Trophoblast cell (in vitro differentiated cells and primary cell): ENCODE measurements at regions not wholly inside any gene's neighbourhood (a gene's known extent, or its start where the extent isn't known, plus 50 kb on each side); places are given as distances from the start of the nearest gene placed in this dataset.

Experiments used
- DNase-seq, 2 donors: peaks; one replicate each; pipeline ENCODE4 v3.0.0-alpha.2; 2016
- H2AFZ ChIP-seq: 2 replicates; pipeline ENCODE4 v1.6.1; 2013; ENCODE audit warnings: low read length, moderate library complexity, mild to moderate bottlenecking; ENCODE audit not compliant: insufficient read depth, poor library complexity
- H2AK5ac ChIP-seq: 2 replicates; pipeline ENCODE4 v1.6.1; 2013; ENCODE audit warnings: mild to moderate bottlenecking, low read length
- H2BK120ac ChIP-seq: 2 replicates; pipeline ENCODE4 v1.6.1; 2013; ENCODE audit warnings: low read length, mild to moderate bottlenecking, moderate library complexity; ENCODE audit not compliant: insufficient read depth, poor library complexity
- H2BK12ac ChIP-seq: 2 replicates; pipeline ENCODE4 v1.6.1; 2013; ENCODE audit warnings: mild to moderate bottlenecking, low read length, moderate library complexity
- H2BK5ac ChIP-seq: 2 replicates; pipeline ENCODE4 v1.6.1; 2013; ENCODE audit warnings: low read length, low read depth, moderate library complexity, mild to moderate bottlenecking; ENCODE audit not compliant: poor library complexity
- H3K14ac ChIP-seq: 2 replicates; pipeline ENCODE4 v1.6.1; 2013; ENCODE audit warnings: mild to moderate bottlenecking, low read length
- H3K18ac ChIP-seq: 2 replicates; pipeline ENCODE4 v1.6.1; 2013; ENCODE audit warnings: mild to moderate bottlenecking, low read length
- H3K23ac ChIP-seq: 2 replicates; pipeline ENCODE4 v1.6.1; 2013; ENCODE audit warnings: low read length
- H3K27ac ChIP-seq: 2 replicates; pipeline ENCODE4 v1.5.1; 2013; ENCODE audit warnings: low read depth, mild to moderate bottlenecking, inconsistent platforms, low read length, moderate library complexity
- H3K27me3 ChIP-seq: 2 replicates; pipeline ENCODE4 v1.6.1; 2013; ENCODE audit warnings: inconsistent platforms, mild to moderate bottlenecking, low read length, moderate library complexity; ENCODE audit not compliant: insufficient read depth
- H3K36me3 ChIP-seq, 2 experiments: 1 replicate in 1 of 2; 2 replicates in 1 of 2; pipeline ENCODE4 v1.6.1; 2013; ENCODE audit warnings: low read length in 2 of 2, mild to moderate bottlenecking in 2 of 2, moderate library complexity in 1 of 2; ENCODE audit not compliant: insufficient read depth in 2 of 2, control insufficient read depth in 1 of 2
- H3K4ac ChIP-seq: 2 replicates; pipeline ENCODE4 v1.6.1; 2013; ENCODE audit warnings: low read depth, mild to moderate bottlenecking, low read length, moderate library complexity
- H3K4me1 ChIP-seq, 2 experiments: 1 replicate in 1 of 2; 2 replicates in 1 of 2; pipeline ENCODE4 v1.6.1; 2013; ENCODE audit warnings: low read length in 2 of 2, mild to moderate bottlenecking in 2 of 2, moderate library complexity in 1 of 2; ENCODE audit not compliant: insufficient read depth in 2 of 2, control insufficient read depth in 1 of 2
- H3K4me2 ChIP-seq: 2 replicates; pipeline ENCODE4 v1.6.1; 2013; ENCODE audit warnings: inconsistent platforms, mild to moderate bottlenecking, low read length, moderate library complexity
- H3K4me3 ChIP-seq: 2 replicates; pipeline ENCODE4 v1.5.1; 2013; ENCODE audit warnings: mild to moderate bottlenecking, low read depth, low read length, inconsistent platforms
- H3K79me1 ChIP-seq: one replicate; pipeline ENCODE4 v1.6.1; 2013; ENCODE audit warnings: low read length
- H3K79me2 ChIP-seq: 2 replicates; pipeline ENCODE4 v1.6.1; 2013; ENCODE audit warnings: low read length, mild to moderate bottlenecking; ENCODE audit not compliant: control insufficient read depth, insufficient read depth, poor library complexity
- H3K9ac ChIP-seq: 2 replicates; pipeline ENCODE4 v1.6.1; 2013; ENCODE audit warnings: mild to moderate bottlenecking, low read length
- H3K9me3 ChIP-seq: 2 replicates; pipeline ENCODE4 v1.6.1; 2013; ENCODE audit warnings: low read depth, mild to moderate bottlenecking, control low read depth, inconsistent platforms, low read length; ENCODE audit not compliant: insufficient read depth
- H4K12ac ChIP-seq: 2 replicates; pipeline ENCODE4 v1.6.1; 2013; ENCODE audit warnings: low read depth, mild to moderate bottlenecking, low read length, moderate library complexity
- H4K8ac ChIP-seq: 2 replicates; pipeline ENCODE4 v1.6.1; 2013; ENCODE audit warnings: low read depth, mild to moderate bottlenecking, low read length, moderate library complexity
- H4K91ac ChIP-seq: one replicate; pipeline ENCODE4 v1.6.1; 2013; ENCODE audit warnings: low read depth, mild to moderate bottlenecking, low read length, moderate library complexity
- WGBS: extraction: QIAGEN DNeasy Blood & Tissue Kit; methylation state at CpG from one replicate; pipeline ENCODE4 v1.1.7; 2013; ENCODE audit warnings: missing lambda C conversion rate; ENCODE audit not compliant: insufficient read length, insufficient coverage; ENCODE audit errors: extremely low coverage; 5-methylcytosine and 5-hydroxymethylcytosine counted together

- H2BK120ac ChIP-seq: no peak overlapping the region
- no CpG with 5 or more reads among the region's 5 CpGs for WGBS
- H2BK5ac ChIP-seq: no peak overlapping the region
- no peak overlapping the region for H3K4me3 ChIP-seq
- no peak overlapping the region for H3K18ac ChIP-seq
- H4K12ac ChIP-seq: no peak overlapping the region
- H4K8ac ChIP-seq: no peak overlapping the region
- H3K79me1 ChIP-seq: no peaks in the 10 kb centered on the region
- H3K79me2 ChIP-seq: no peaks in the 10 kb centered on the region
- no peaks in the 10 kb centered on the region for H3K36me3 ChIP-seq
- no peak overlapping the region for H2AFZ ChIP-seq
- no peak overlapping the region for H2BK12ac ChIP-seq
- H3K23ac ChIP-seq: no peak overlapping the region
- no peaks in the 10 kb centered on the region for H3K4me1 ChIP-seq
- DNase-seq: no peak
- no peak overlapping the region for H3K4me2 ChIP-seq
- H3K14ac ChIP-seq: no peak overlapping the region
- H3K9ac ChIP-seq: no peak overlapping the region
- H2AK5ac ChIP-seq: no peak overlapping the region
- H4K91ac ChIP-seq: no peak overlapping the region
- no peak overlapping the region for H3K4ac ChIP-seq
- H3K9me3 ChIP-seq: no peaks in the 10 kb centered on the region
- no peaks in the 10 kb centered on the region for H3K27me3 ChIP-seq
- no peak overlapping the region for H3K27ac ChIP-seq
Measured at GRCh38 chr4:187724456-187724855, 271.1 kb upstream of the ZFP42 start.

DNA sequence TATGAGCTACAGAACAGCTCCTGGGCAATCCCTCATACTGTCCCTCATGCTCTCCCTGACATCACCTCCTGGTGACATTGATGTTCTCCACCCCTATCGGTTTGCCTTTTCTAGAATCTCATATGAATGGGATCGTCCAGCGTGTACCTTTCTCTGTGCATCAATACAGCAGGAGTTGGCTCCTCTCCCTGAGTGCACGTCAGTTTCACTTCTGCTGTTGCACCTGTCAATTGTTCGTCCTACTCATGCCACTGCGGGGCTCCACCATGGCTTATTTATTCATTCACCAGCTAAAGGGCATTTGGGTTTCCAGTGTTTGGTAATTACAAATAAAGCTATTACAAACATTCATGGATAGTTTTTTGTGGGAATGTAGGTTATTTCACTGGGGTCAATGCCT lies 269.1 kb upstream of the ZFP42 start:
- Histone ChIP-seq H2BK5ac (no peak overlapping the region), H3K4ac (no peak overlapping the region), H3K4me1 (no peaks in the 10 kb centered on the region), H3K27ac (no peak overlapping the region), H2AFZ (no peak overlapping the region), H3K27me3 (no peaks in the 10 kb centered on the region), H3K36me3 (no peaks in the 10 kb centered on the region), H3K4me2 (no peak overlapping the region), H3K4me3 (no peak overlapping the region), H4K91ac (no peak overlapping the region), H4K12ac (no peak overlapping the region), H3K9me3 (no peaks in the 10 kb centered on the region), H3K9ac (no peak overlapping the region), H3K23ac (no peak overlapping the region), H2BK120ac (no peak overlapping the region), H3K79me2 (no peaks in the 10 kb centered on the region), H2AK5ac (no peak overlapping the region), H4K8ac (no peak overlapping the region), H3K79me1 (no peaks in the 10 kb centered on the region), H3K14ac (no peak overlapping the region), H3K18ac (no peak overlapping the region), H2BK12ac (no peak overlapping the region)
- DNase-seq: no peak
- WGBS: no CpG with 5 or more reads among the region's 6 CpGs

- H3K4me1 ChIP-seq: no peaks in the 10 kb centered on the region
- H3K27me3 ChIP-seq: no peaks in the 10 kb centered on the region
- H2BK5ac ChIP-seq: no peak overlapping the region
- H3K9ac ChIP-seq: no peak overlapping the region
- H3K23ac ChIP-seq: no peak overlapping the region
- H3K79me1 ChIP-seq: no peaks in the 10 kb centered on the region
- no peak overlapping the region for H3K4ac ChIP-seq
- H3K79me2 ChIP-seq: no peaks in the 10 kb centered on the region
- no CpG with 5 or more reads among the region's 3 CpGs for WGBS
- no peak overlapping the region for H3K14ac ChIP-seq
- DNase-seq: no peak
- H4K12ac ChIP-seq: no peak overlapping the region
- no peak overlapping the region for H4K8ac ChIP-seq
- H3K9me3 ChIP-seq: no peaks in the 10 kb centered on the region
- no peaks in the 10 kb centered on the region for H3K36me3 ChIP-seq
- H2AFZ ChIP-seq: no peak overlapping the region
- H3K27ac ChIP-seq: no peak overlapping the region
- H2AK5ac ChIP-seq: no peak overlapping the region
- no peak overlapping the region for H2BK12ac ChIP-seq
- no peak overlapping the region for H3K4me2 ChIP-seq
- H2BK120ac ChIP-seq: no peak overlapping the region
- H4K91ac ChIP-seq: no peak overlapping the region
- no peak overlapping the region for H3K4me3 ChIP-seq
- H3K18ac ChIP-seq: no peak overlapping the region
Measured at GRCh38 chr4:187732524-187732923, 263.0 kb upstream of the ZFP42 start.

- peaks cover 2% of the 10 kb centered on the region for H3K9me3 ChIP-seq
- no peak overlapping the region for H2AK5ac ChIP-seq
- DNase-seq: no peak
- no peak overlapping the region for H3K4me3 ChIP-seq
- H2BK12ac ChIP-seq: no peak overlapping the region
- H3K79me2 ChIP-seq: no peaks in the 10 kb centered on the region
- H4K8ac ChIP-seq: no peak overlapping the region
- no peak overlapping the region for H3K18ac ChIP-seq
- H3K27me3 ChIP-seq: no peaks in the 10 kb centered on the region
- H4K91ac ChIP-seq: no peak overlapping the region
- H2BK120ac ChIP-seq: no peak overlapping the region
- no peaks in the 10 kb centered on the region for H3K36me3 ChIP-seq
- no CpG with 5 or more reads among the region's 1 CpG for WGBS
- no peak overlapping the region for H3K4me2 ChIP-seq
- no peak overlapping the region for H3K23ac ChIP-seq
- no peak overlapping the region for H4K12ac ChIP-seq
- no peak overlapping the region for H2AFZ ChIP-seq
- no peak overlapping the region for H3K9ac ChIP-seq
- H3K4ac ChIP-seq: no peak overlapping the region
- H3K79me1 ChIP-seq: no peaks in the 10 kb centered on the region
- no peak overlapping the region for H3K27ac ChIP-seq
- H3K4me1 ChIP-seq: peaks cover 0 to 1% of the 10 kb centered on the region in 2 experiments
- H2BK5ac ChIP-seq: no peak overlapping the region
- H3K14ac ChIP-seq: no peak overlapping the region
Measured at GRCh38 chr4:187739771-187740170, 255.8 kb upstream of the ZFP42 start.
